ENCODE measurements at regions not wholly inside any gene's neighbourhood (a gene's known extent, or its start where the extent isn't known, plus 50 kb on each side); places are given as distances from the start of the nearest gene placed in this dataset.

- in situ Hi-C loops (cut with HindIII; ENCODE audit: low sequenced_read_pairs), result no loop called here
- TF ChIP-seq CTCF (IDR thresholded peaks at IDR 0.05; ENCODE audit: low read depth, low read length, missing control alignments), result no peak
- H3K4me3 ChIP-seq (ENCODE audit: low read depth, low read length), result no peak overlapping the region
- no peak for DNase-seq (ENCODE audit: low read depth)
These were observed 55.9 kb upstream of the KCNMB1 start for GRCh38 chr5:170444969-170445505.

- TF ChIP-seq CTCF (IDR thresholded peaks at IDR 0.05; ENCODE audit: low read depth, low read length, missing control alignments), result no peak
- no peak overlapping the region for H3K4me3 ChIP-seq (ENCODE audit: low read depth, low read length)
- in situ Hi-C loops (cut with HindIII; ENCODE audit: low sequenced_read_pairs), result no loop called here
- no peak for DNase-seq (ENCODE audit: low read depth)
These were observed 55.0 kb upstream of the KCNMB1 start for GRCh38 chr5:170444181-170444580.

- in situ Hi-C loops (cut with HindIII; ENCODE audit: low sequenced_read_pairs), result no loop called here
- TF ChIP-seq CTCF (IDR thresholded peaks at IDR 0.05; ENCODE audit: low read depth, low read length, missing control alignments), result no peak
- no peak for DNase-seq (ENCODE audit: low read depth)
- H3K4me3 ChIP-seq (ENCODE audit: low read depth, low read length), result no peak overlapping the region
These were observed 54.5 kb upstream of the KCNMB1 start for GRCh38 chr5:170443624-170444023.

GRCh38 chr5:170442921-170443320, 53.8 kb upstream of the KCNMB1 start:
- no peak for TF ChIP-seq CTCF (IDR thresholded peaks at IDR 0.05; ENCODE audit: low read depth, low read length, missing control alignments)
- H3K4me3 ChIP-seq (ENCODE audit: low read depth, low read length), result no peak overlapping the region
- in situ Hi-C loops (cut with HindIII; ENCODE audit: low sequenced_read_pairs), result no loop called here
- no peak for DNase-seq (ENCODE audit: low read depth)

- no peak overlapping the region for H3K4me3 ChIP-seq (ENCODE audit: low read depth, low read length)
- in situ Hi-C loops (cut with HindIII; ENCODE audit: low sequenced_read_pairs), result no loop called here
- TF ChIP-seq CTCF (IDR thresholded peaks at IDR 0.05; ENCODE audit: low read depth, low read length, missing control alignments), result no peak
- no peak for DNase-seq (ENCODE audit: low read depth)
These were observed 53.2 kb upstream of the KCNMB1 start for GRCh38 chr5:170442391-170442790.

- in situ Hi-C loops (cut with HindIII; ENCODE audit: low sequenced_read_pairs), result no loop called here
- no peak overlapping the region for H3K4me3 ChIP-seq (ENCODE audit: low read depth, low read length)
- TF ChIP-seq CTCF (IDR thresholded peaks at IDR 0.05; ENCODE audit: low read depth, low read length, missing control alignments), result no peak
- no peak for DNase-seq (ENCODE audit: low read depth)
These were observed 52.2 kb upstream of the KCNMB1 start for GRCh38 chr5:170441393-170441784.
